ENCODE measurements at regions not wholly inside any gene's neighbourhood (a gene's known extent, or its start where the extent isn't known, plus 50 kb on each side); places are given as distances from the start of the nearest gene placed in this dataset.
"Not testable (repeated sequence)": the region's sequence is repeated elsewhere in the genome, so short reads cannot be mapped to it uniquely, and the experiment has no call there.

- no peak for TF ChIP-seq CTCF (IDR thresholded peaks at IDR 0.05; ENCODE audit: insufficient read depth, low read length, missing control alignments)
- POLR2A ChIA-PET: interaction anchor here (0.8 kb wide), 1 partner anchor 13 kb away, joined by 3 read pairs; no protein-coding TSS in a partner anchor
- CTCF ChIA-PET: interaction anchor here (0.6 to 4.7 kb wide), 8 partner anchors 10 to 92 kb away, joined by 3 to 27 read pairs (median 4); a partner anchor contains a TSS
Observed at GRCh38 chr18:46239549-46239948, 135.4 kb downstream of the HAUS1 start.

GRCh38 chr18:46239998-46240397 is 135.8 kb downstream of the HAUS1 start:
- no peak for DNase-seq (ENCODE audit: low read depth, low spot score)
- POLR2A ChIA-PET: interaction anchor here (0.8 kb wide), 1 partner anchor 14 kb away, joined by 3 read pairs; no protein-coding TSS in a partner anchor
- CTCF ChIA-PET: interaction anchor here (0.6 to 4.7 kb wide), 7 partner anchors 11 to 93 kb away, joined by 3 to 27 read pairs (median 4); a partner anchor contains a TSS
- TF ChIP-seq CTCF (IDR thresholded peaks at IDR 0.05; ENCODE audit: insufficient read depth, low read length, missing control alignments): no peak
- no peak overlapping the region for H3K4me3 ChIP-seq (ENCODE audit: low read depth, low read length)

More at GRCh38 chr18:46239549-46239948, 135.4 kb downstream of the HAUS1 start:
- no peak for DNase-seq (ENCODE audit: low read depth, low spot score)
- H3K4me3 ChIP-seq (ENCODE audit: low read depth, low read length): no peak overlapping the region

GRCh38 chr18:46241393-46241792 is 137.2 kb downstream of the HAUS1 start:
- CTCF ChIA-PET: interaction anchor here (4.7 kb wide), 1 partner anchor 68 kb away, joined by 27 read pairs; a partner anchor contains a TSS
- POLR2A ChIA-PET; DNase-seq (ENCODE audit: low read depth, low spot score); H3K4me3 ChIP-seq (ENCODE audit: low read depth, low read length): not testable (repeated sequence)

- ChIA-PET CTCF (interaction anchor here (0.8 kb wide), 1 partner anchor 69 kb away, joined by 6 read pairs; a partner anchor contains a TSS), POLR2A (no interaction called here)
- TF ChIP-seq CTCF (IDR thresholded peaks at IDR 0.05; ENCODE audit: insufficient read depth, low read length, missing control alignments): no peak
- DNase-seq (ENCODE audit: low read depth, low spot score): no peak
- no peak overlapping the region for H3K4me3 ChIP-seq (ENCODE audit: low read depth, low read length)
Observed at GRCh38 chr18:46242183-46242582, 138.0 kb downstream of the HAUS1 start.

GRCh38 chr18:46243095-46243494 is 138.9 kb downstream of the HAUS1 start:
- DNase-seq (ENCODE audit: low read depth, low spot score): no peak
- no peak for TF ChIP-seq CTCF (IDR thresholded peaks at IDR 0.05; ENCODE audit: insufficient read depth, low read length, missing control alignments)
- H3K4me3 ChIP-seq (ENCODE audit: low read depth, low read length): no peak overlapping the region
- ChIA-PET POLR2A (no interaction called here), CTCF (no interaction called here)

GRCh38 chr18:46243673-46244072 is 139.5 kb downstream of the HAUS1 start:
- CTCF ChIA-PET: no interaction called here
- POLR2A ChIA-PET: no interaction called here
- TF ChIP-seq CTCF (IDR thresholded peaks at IDR 0.05; ENCODE audit: insufficient read depth, low read length, missing control alignments): no peak

GRCh38 chr18:46246101-46246500 is 141.9 kb downstream of the HAUS1 start:
- ChIA-PET CTCF (interaction anchor here (1.1 to 1.4 kb wide), 3 partner anchors 12 to 73 kb away, joined by 4 to 5 read pairs (median 4); a partner anchor contains a TSS), POLR2A (interaction anchor here (0.7 kb wide), 1 partner anchor 672 kb away, joined by 4 read pairs; no protein-coding TSS in a partner anchor)
- no peak overlapping the region for H3K4me3 ChIP-seq (ENCODE audit: low read depth, low read length)
- no peak for TF ChIP-seq CTCF (IDR thresholded peaks at IDR 0.05; ENCODE audit: insufficient read depth, low read length, missing control alignments)
- DNase-seq (ENCODE audit: low read depth, low spot score): no peak

More at GRCh38 chr18:46243673-46244072, 139.5 kb downstream of the HAUS1 start:
- no peak for DNase-seq (ENCODE audit: low read depth, low spot score)
- H3K4me3 ChIP-seq (ENCODE audit: low read depth, low read length): no peak overlapping the region
